ENCODE measurements at regions not wholly inside any gene's neighbourhood (a gene's known extent, or its start where the extent isn't known, plus 50 kb on each side); places are given as distances from the start of the nearest gene placed in this dataset.
"Not testable (repeated sequence)": the region's sequence is repeated elsewhere in the genome, so short reads cannot be mapped to it uniquely, and the experiment has no call there.

GRCh38 chr9:129539446-129539845 is 81.5 kb downstream of the C9orf50 start:
- no peaks in the 10 kb centered on the region for H3K9me3 ChIP-seq
- no peak for TF ChIP-seq POLR2AphosphoS5 (IDR thresholded peaks at IDR 0.05; ENCODE audit: low read depth, low read length)
- TF ChIP-seq PBX3 (IDR thresholded peaks at IDR 0.05), result no peak
- TF ChIP-seq USF1 (IDR thresholded peaks at IDR 0.05; ENCODE audit: borderline replicate concordance, low read depth), result no peak
- TF ChIP-seq RXRA (IDR thresholded peaks at IDR 0.05; ENCODE audit: borderline replicate concordance, low read depth), result no peak
- no peak overlapping the region for H3K27ac ChIP-seq (ENCODE audit: low read depth in 2 of 2, low read length in 1 of 2)
- no peaks in the 10 kb centered on the region for H3K9me2 ChIP-seq
- H3K4me1 ChIP-seq (ENCODE audit: control insufficient read depth in 1 of 2, insufficient read depth in 2 of 2, low read depth in 1 of 2, low read length in 1 of 2), result no peaks in the 10 kb centered on the region; a peak in 1 of 4 replicates
- H3K36me3 ChIP-seq (replicated peaks in 1 of 2; ENCODE audit: control insufficient read depth in 1 of 2, insufficient read depth in 2 of 2, low read length in 1 of 2), result no peaks in the 10 kb centered on the region
- no peaks in the 10 kb centered on the region for H4K20me1 ChIP-seq (ENCODE audit: insufficient read depth)
- CTCF ChIA-PET, result no interaction called here
- no peak overlapping the region for H2AFZ ChIP-seq (ENCODE audit: low read depth)
- 93% methylated on average over 4 of the region's 4 CpGs for WGBS (ENCODE audit: low lambda C conversion rate)
- no peak overlapping the region for H3K4me2 ChIP-seq
- H3K79me2 ChIP-seq (ENCODE audit: insufficient read depth), result no peaks in the 10 kb centered on the region
- H3F3A ChIP-seq (replicated peaks; ENCODE audit: insufficient read depth), result no peaks in the 10 kb centered on the region
- no peak overlapping the region for H3K9ac ChIP-seq
- H3K27me3 ChIP-seq (ENCODE audit: insufficient read depth), result no peaks in the 10 kb centered on the region
- POLR2A ChIA-PET, result no interaction called here
- H3K4me3 ChIP-seq (ENCODE audit: low read depth in 2 of 2, low read length in 1 of 2), result no peak overlapping the region
- DNase-seq, result no peak

GRCh38 chr9:129531860-129532402 is 89.0 kb downstream of the C9orf50 start:
- H2AFZ ChIP-seq (ENCODE audit: low read depth); H3K27me3 ChIP-seq (ENCODE audit: insufficient read depth); CTCF ChIA-PET; H3K36me3 ChIP-seq (replicated peaks in 1 of 2; ENCODE audit: control insufficient read depth in 1 of 2, insufficient read depth in 2 of 2, low read length in 1 of 2); H3F3A ChIP-seq (replicated peaks; ENCODE audit: insufficient read depth); H3K4me2 ChIP-seq; H3K4me1 ChIP-seq (ENCODE audit: control insufficient read depth in 1 of 2, insufficient read depth in 2 of 2, low read depth in 1 of 2, low read length in 1 of 2); H3K27ac ChIP-seq (ENCODE audit: low read depth in 2 of 2, low read length in 1 of 2); H3K9ac ChIP-seq; POLR2A ChIA-PET; H4K20me1 ChIP-seq (ENCODE audit: insufficient read depth); H3K9me2 ChIP-seq; H3K79me2 ChIP-seq (ENCODE audit: insufficient read depth); H3K9me3 ChIP-seq; DNase-seq; H3K4me3 ChIP-seq (ENCODE audit: low read depth in 2 of 2, low read length in 1 of 2): not testable (repeated sequence)
- 61% methylated on average over 5 of the region's 5 CpGs for WGBS (ENCODE audit: low lambda C conversion rate)

- H3K4me3 ChIP-seq (ENCODE audit: low read depth in 2 of 2, low read length in 1 of 2); H3F3A ChIP-seq (replicated peaks; ENCODE audit: insufficient read depth); H3K79me2 ChIP-seq (ENCODE audit: insufficient read depth); H3K4me2 ChIP-seq; DNase-seq; H3K36me3 ChIP-seq (replicated peaks in 1 of 2; ENCODE audit: control insufficient read depth in 1 of 2, insufficient read depth in 2 of 2, low read length in 1 of 2); H3K9me3 ChIP-seq; H3K9ac ChIP-seq; H3K9me2 ChIP-seq; H3K27ac ChIP-seq (ENCODE audit: low read depth in 2 of 2, low read length in 1 of 2); H3K27me3 ChIP-seq (ENCODE audit: insufficient read depth); H4K20me1 ChIP-seq (ENCODE audit: insufficient read depth); POLR2A ChIA-PET; CTCF ChIA-PET; H2AFZ ChIP-seq (ENCODE audit: low read depth): not testable (repeated sequence)
- WGBS (ENCODE audit: low lambda C conversion rate), result 89% methylated on average over 1 of the region's 1 CpG
- peaks cover 0 to 14% of the 10 kb centered on the region in 2 experiments; a peak in 1 of 4 replicates for H3K4me1 ChIP-seq (ENCODE audit: control insufficient read depth in 1 of 2, insufficient read depth in 2 of 2, low read depth in 1 of 2, low read length in 1 of 2)
Measured at GRCh38 chr9:129527955-129528354, 92.9 kb downstream of the C9orf50 start.
